H9 (cell line): ENCODE measurements at regions not wholly inside any gene's neighbourhood (a gene's known extent, or its start where the extent isn't known, plus 50 kb on each side); places are given as distances from the start of the nearest gene placed in this dataset.

Source experiments
- DNase-seq: peaks from one replicate; pipeline ENCODE4 v3.0.0-alpha.2; 2017
- H2AFZ ChIP-seq: one replicate; pipeline ENCODE4 v1.6.1; 2013; ENCODE audit warnings: mild to moderate bottlenecking, low read length, control low read depth, moderate library complexity
- H2AK5ac ChIP-seq: 2 replicates; pipeline ENCODE4 v1.6.1; 2013; ENCODE audit warnings: low read length, control low read depth, mixed read lengths; ENCODE audit not compliant: insufficient read length
- H2BK120ac ChIP-seq: one replicate; pipeline ENCODE4 v1.6.1; 2013; ENCODE audit warnings: low read depth, mild to moderate bottlenecking, low read length, control low read depth, inconsistent platforms; ENCODE audit not compliant: poor library complexity, severe bottlenecking
- H2BK12ac ChIP-seq: 2 replicates; pipeline ENCODE4 v1.6.1; 2013; ENCODE audit warnings: low read length, control low read depth, mixed read lengths, low read depth; ENCODE audit not compliant: insufficient read length
- H2BK15ac ChIP-seq: 2 replicates; pipeline ENCODE4 v1.6.1; 2013; ENCODE audit warnings: low read depth, low read length, control low read depth
- H2BK20ac ChIP-seq: one replicate; pipeline ENCODE4 v1.6.1; 2013; ENCODE audit warnings: low read depth, mild to moderate bottlenecking, low read length, control low read depth, inconsistent platforms; ENCODE audit not compliant: poor library complexity, severe bottlenecking
- H2BK5ac ChIP-seq: 2 replicates; pipeline ENCODE4 v1.6.1; 2013; ENCODE audit warnings: low read length, control low read depth, mixed read lengths; ENCODE audit not compliant: insufficient read length
- H3K14ac ChIP-seq: 2 replicates; pipeline ENCODE4 v1.6.1; 2013; ENCODE audit warnings: low read length, control low read depth; ENCODE audit not compliant: insufficient read depth
- H3K18ac ChIP-seq: 2 replicates; pipeline ENCODE4 v1.6.1; 2013; ENCODE audit warnings: low read depth, mild to moderate bottlenecking, mixed read lengths, low read length, control low read depth; ENCODE audit not compliant: insufficient read length
- H3K23ac ChIP-seq: 2 replicates; pipeline ENCODE4 v1.6.1; 2013; ENCODE audit warnings: low read length, control low read depth, mixed read lengths, low read depth; ENCODE audit not compliant: insufficient read length
- H3K23me2 ChIP-seq: 2 replicates; pipeline ENCODE4 v1.6.1; 2013; ENCODE audit warnings: low read depth, mild to moderate bottlenecking, mixed read lengths, low read length, control low read depth; ENCODE audit not compliant: insufficient read length, poor library complexity, severe bottlenecking
- H3K27ac ChIP-seq: 2 replicates; pipeline ENCODE4 v1.5.1; 2013; ENCODE audit warnings: low read length, control low read depth, mixed read lengths, low read depth; ENCODE audit not compliant: insufficient read length
- H3K27me3 ChIP-seq: 2 replicates; pipeline ENCODE4 v1.6.1; 2013; ENCODE audit warnings: low read length, control low read depth, inconsistent platforms; ENCODE audit not compliant: insufficient read depth
- H3K4ac ChIP-seq: 2 replicates; pipeline ENCODE4 v1.6.1; 2013; ENCODE audit warnings: low read depth, mild to moderate bottlenecking, control low read depth, inconsistent platforms, low read length, moderate library complexity
- H3K4me1 ChIP-seq: 2 replicates; pipeline ENCODE4 v1.6.1; 2013; ENCODE audit warnings: low read length, control low read depth, inconsistent platforms; ENCODE audit not compliant: insufficient read depth
- H3K4me2 ChIP-seq: 2 replicates; pipeline ENCODE4 v1.6.1; 2013; ENCODE audit warnings: low read length, control low read depth, mixed read lengths; ENCODE audit not compliant: insufficient read length, insufficient read depth
- H3K56ac ChIP-seq: 2 replicates; pipeline ENCODE4 v1.6.1; 2013; ENCODE audit warnings: low read depth, mild to moderate bottlenecking, mixed read lengths, low read length, control low read depth; ENCODE audit not compliant: insufficient read length
- H3K79me1 ChIP-seq: 2 replicates; pipeline ENCODE4 v1.6.1; 2013; ENCODE audit warnings: low read depth, mild to moderate bottlenecking, moderate library complexity, low read length, control low read depth, inconsistent platforms; ENCODE audit not compliant: insufficient read depth, poor library complexity, severe bottlenecking
- H3K79me2 ChIP-seq: 2 replicates; pipeline ENCODE4 v1.6.1; 2013; ENCODE audit warnings: low read length, control low read depth, inconsistent platforms; ENCODE audit not compliant: insufficient read depth
- H3K9ac ChIP-seq: 2 replicates; pipeline ENCODE4 v1.6.1; 2013; ENCODE audit warnings: low read length, control low read depth, mixed read lengths; ENCODE audit not compliant: insufficient read length; ENCODE audit errors: extremely low read depth
- H3K9me3 ChIP-seq: one replicate; pipeline ENCODE4 v1.6.1; 2013; ENCODE audit warnings: low read depth, low read length, inconsistent platforms; ENCODE audit not compliant: control insufficient read depth
- H3T11ph ChIP-seq: one replicate; pipeline ENCODE4 v1.6.1; 2013; ENCODE audit warnings: mild to moderate bottlenecking, low read length, control low read depth, inconsistent platforms
- H4K20me1 ChIP-seq: one replicate; pipeline ENCODE4 v1.6.1; 2013; ENCODE audit not compliant: control insufficient read depth, insufficient read length, insufficient read depth
- H4K5ac ChIP-seq: 2 replicates; pipeline ENCODE4 v1.6.1; 2013; ENCODE audit warnings: low read depth, mild to moderate bottlenecking, mixed read lengths, low read length, control low read depth; ENCODE audit not compliant: insufficient read length
- H4K8ac ChIP-seq: replicated peaks from 2 replicates; pipeline ENCODE4 v1.6.1; 2013; ENCODE audit warnings: low read length, control low read depth, mixed read lengths, low read depth; ENCODE audit not compliant: insufficient read length
- H4K91ac ChIP-seq: 2 replicates; pipeline ENCODE4 v1.6.1; 2013; ENCODE audit warnings: low read depth, mild to moderate bottlenecking, moderate library complexity, mixed read lengths, low read length, control low read depth; ENCODE audit not compliant: insufficient read length
- H3K27ac Mint-ChIP-seq, 3 experiments: 2 replicates in 2 of 3; 3 replicates in 1 of 3; pipeline ENCODE4 v1.8.0; 2020 to 2021; ENCODE audit warnings: mixed read lengths in 3 of 3, mild to moderate bottlenecking in 1 of 3, moderate library complexity in 1 of 3
- H3K27me3 Mint-ChIP-seq: 2 replicates; pipeline ENCODE4 v1.8.0; 2021; ENCODE audit warnings: low read depth, mild to moderate bottlenecking, moderate library complexity, mixed read lengths
- H3K36me3 Mint-ChIP-seq, 3 experiments: 2 replicates in 2 of 3; 3 replicates in 1 of 3; pipeline ENCODE4 v1.8.0; 2020 to 2021; ENCODE audit warnings: low read depth in 3 of 3, mixed read lengths in 3 of 3; ENCODE audit not compliant: insufficient read depth in 1 of 3
- H3K4me1 Mint-ChIP-seq, 2 experiments: 2 replicates each; pipeline ENCODE4 v1.8.0; 2020; ENCODE audit warnings: mixed read lengths in 2 of 2
- H3K4me3 Mint-ChIP-seq, 2 experiments: 2 replicates in 1 of 2; 3 replicates in 1 of 2; pipeline ENCODE4 v1.8.0; 2020 to 2021; ENCODE audit warnings: mild to moderate bottlenecking in 2 of 2, mixed read lengths in 2 of 2, moderate library complexity in 1 of 2
- H3K9me3 Mint-ChIP-seq, 2 experiments: 2 replicates in 1 of 2; 3 replicates in 1 of 2; pipeline ENCODE4 v1.8.0; 2020; ENCODE audit warnings: mild to moderate bottlenecking in 2 of 2, mixed read lengths in 2 of 2, moderate library complexity in 1 of 2
- WGBS: extraction: QIAGEN DNeasy Blood & Tissue Kit; methylation state at CpG from one replicate; pipeline ENCODE4 v1.1.7; 2013; ENCODE audit warnings: missing lambda C conversion rate, low lambda C conversion rate, mixed read lengths; ENCODE audit not compliant: insufficient read length; ENCODE audit errors: extremely low coverage; 5-methylcytosine and 5-hydroxymethylcytosine counted together
- TF ChIP-seq, protein P1 (sequence below): fragments of 200-600 bp; sonication (generic); conservative IDR thresholded peaks from 3 replicates; pipeline ENCODE4 v1.8.0; 2021; ENCODE audit warnings: antibody characterized with exemption, mild to moderate bottlenecking

DNA sequence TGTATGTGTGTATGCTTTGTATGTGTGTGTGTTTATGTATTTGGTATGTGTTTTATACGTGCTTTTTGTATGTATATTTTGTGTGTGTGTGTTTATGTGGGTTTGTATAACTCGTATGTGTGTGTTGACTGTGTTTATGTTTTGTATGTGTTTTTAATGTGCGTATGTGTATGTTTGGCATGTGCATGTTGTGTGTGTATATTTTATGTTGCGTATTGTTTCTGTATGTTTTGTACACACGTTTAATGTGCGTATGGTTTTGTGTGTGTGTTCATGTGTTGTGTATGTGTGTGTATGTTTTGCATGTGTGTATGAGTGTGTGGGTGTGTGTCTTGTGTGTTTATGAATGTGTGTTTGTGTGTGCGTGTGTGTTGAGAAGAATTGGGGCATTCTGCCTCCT, 55.2 kb upstream of the NCK2 start:
- H3K27ac Mint-ChIP-seq: no peak overlapping the region

More for the DNA sequence above, 55.2 kb upstream of the NCK2 start:
- no peaks in the 10 kb centered on the region for H3K36me3 Mint-ChIP-seq
- Histone ChIP-seq H3K9ac (no peak overlapping the region), H3K79me2 (no peaks in the 10 kb centered on the region), H2AK5ac (no peak overlapping the region), H3K27ac (no peak overlapping the region), H3K23ac (no peak overlapping the region), H3K4me2 (no peak overlapping the region), H3K23me2 (no peaks in the 10 kb centered on the region), H3K18ac (no peak overlapping the region), H2AFZ (no peak overlapping the region), H4K5ac (no peak overlapping the region), H4K91ac (no peak overlapping the region), H4K20me1 (no peaks in the 10 kb centered on the region), H2BK15ac (no peak overlapping the region), H2BK20ac (no peak overlapping the region), H2BK5ac (no peak overlapping the region), H3K4ac (no peak overlapping the region), H3K14ac (no peak overlapping the region), H3T11ph (no peak overlapping the region), H3K4me1 (no peaks in the 10 kb centered on the region), H3K79me1 (no peaks in the 10 kb centered on the region), H2BK12ac (no peak overlapping the region), H3K56ac (no peak overlapping the region), H3K27me3 (no peaks in the 10 kb centered on the region), H2BK120ac (no peak overlapping the region), H4K8ac (no peak overlapping the region), H3K9me3 (no peaks in the 10 kb centered on the region)
- H3K9me3 Mint-ChIP-seq: no peaks in the 10 kb centered on the region; a peak in 1 of 5 replicates
- TF ChIP-seq, protein P1, sequence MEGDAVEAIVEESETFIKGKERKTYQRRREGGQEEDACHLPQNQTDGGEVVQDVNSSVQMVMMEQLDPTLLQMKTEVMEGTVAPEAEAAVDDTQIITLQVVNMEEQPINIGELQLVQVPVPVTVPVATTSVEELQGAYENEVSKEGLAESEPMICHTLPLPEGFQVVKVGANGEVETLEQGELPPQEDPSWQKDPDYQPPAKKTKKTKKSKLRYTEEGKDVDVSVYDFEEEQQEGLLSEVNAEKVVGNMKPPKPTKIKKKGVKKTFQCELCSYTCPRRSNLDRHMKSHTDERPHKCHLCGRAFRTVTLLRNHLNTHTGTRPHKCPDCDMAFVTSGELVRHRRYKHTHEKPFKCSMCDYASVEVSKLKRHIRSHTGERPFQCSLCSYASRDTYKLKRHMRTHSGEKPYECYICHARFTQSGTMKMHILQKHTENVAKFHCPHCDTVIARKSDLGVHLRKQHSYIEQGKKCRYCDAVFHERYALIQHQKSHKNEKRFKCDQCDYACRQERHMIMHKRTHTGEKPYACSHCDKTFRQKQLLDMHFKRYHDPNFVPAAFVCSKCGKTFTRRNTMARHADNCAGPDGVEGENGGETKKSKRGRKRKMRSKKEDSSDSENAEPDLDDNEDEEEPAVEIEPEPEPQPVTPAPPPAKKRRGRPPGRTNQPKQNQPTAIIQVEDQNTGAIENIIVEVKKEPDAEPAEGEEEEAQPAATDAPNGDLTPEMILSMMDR: no peak
- H3K27me3 Mint-ChIP-seq: no peaks in the 10 kb centered on the region; the same call in 1 of the 2 replicates
- no peak overlapping the region; a peak in 1 of 5 replicates for H3K4me3 Mint-ChIP-seq
- no peak for DNase-seq
- 100% methylated on average over 6 of the region's 7 CpGs for WGBS
- peaks cover 7 to 19% of the 10 kb centered on the region in 2 experiments; a peak in 3 of 4 replicates for H3K4me1 Mint-ChIP-seq
